WTC11 (cell line): ENCODE measurements at regions not wholly inside any gene's neighbourhood (a gene's known extent, or its start where the extent isn't known, plus 50 kb on each side); places are given as distances from the start of the nearest gene placed in this dataset.

Experiments
- AFF4 ChIP-seq: sonication (generic); formaldehyde crosslinking; IDR thresholded peaks from 2 replicates; pipeline ENCODE4 v1.8.1; 2023; ENCODE audit warnings: mild to moderate bottlenecking, missing genetic modification reagents, borderline replicate concordance
- CBFB ChIP-seq: sonication (generic); formaldehyde crosslinking; IDR thresholded peaks from 2 replicates; pipeline ENCODE4 v1.8.1; 2022; ENCODE audit warnings: mild to moderate bottlenecking, low read depth, missing genetic modification reagents
- CTCF ChIP-seq: fragments of 200-600 bp; IDR thresholded peaks from 2 replicates; pipeline ENCODE4 v1.8.0; 2022; ENCODE audit warnings: antibody characterized with exemption
- FOXK1 ChIP-seq: sonication (generic); formaldehyde crosslinking; IDR thresholded peaks from 2 replicates; pipeline ENCODE4 v1.8.0; 2022; ENCODE audit warnings: mild to moderate bottlenecking, moderate library complexity, missing genetic modification reagents
- KAT7 ChIP-seq: sonication (generic); formaldehyde crosslinking; IDR thresholded peaks from 2 replicates; pipeline ENCODE4 v1.8.1; 2023; ENCODE audit warnings: missing genetic modification reagents, mild to moderate bottlenecking, borderline replicate concordance
- NFATC4 ChIP-seq: fragments of 250-450 bp; sonication (Bioruptor Pico); IDR thresholded peaks from 2 replicates; pipeline ENCODE4 v1.9.0; 2021; ENCODE audit warnings: mild to moderate bottlenecking
- NR3C1 ChIP-seq: sonication (generic); formaldehyde crosslinking; conservative IDR thresholded peaks from 2 replicates; pipeline ENCODE4 v1.8.1; 2023; ENCODE audit warnings: low read depth, mild to moderate bottlenecking, missing genetic modification reagents
- PRDM15 ChIP-seq: sonication (generic); formaldehyde crosslinking; IDR thresholded peaks from 2 replicates; pipeline ENCODE4 v1.8.0; 2022; ENCODE audit warnings: missing genetic modification reagents
- RELA ChIP-seq: sonication (generic); formaldehyde crosslinking; IDR thresholded peaks from 2 replicates; pipeline ENCODE4 v1.8.1; 2022; ENCODE audit warnings: missing genetic modification reagents, mild to moderate bottlenecking, borderline replicate concordance
- STAT6 ChIP-seq: sonication (generic); formaldehyde crosslinking; conservative IDR thresholded peaks from 2 replicates; pipeline ENCODE4 v1.8.1; 2023; ENCODE audit warnings: mild to moderate bottlenecking, low read depth, missing genetic modification reagents, moderate library complexity
- ZBTB43 ChIP-seq: sonication (generic); formaldehyde crosslinking; IDR thresholded peaks from 2 replicates; pipeline ENCODE4 v1.8.1; 2023; ENCODE audit warnings: mild to moderate bottlenecking, missing genetic modification reagents
- ZNF232 ChIP-seq: sonication (generic); formaldehyde crosslinking; IDR thresholded peaks from 2 replicates; pipeline ENCODE4 v1.8.0; 2022; ENCODE audit warnings: mild to moderate bottlenecking, missing genetic modification reagents
- ZNF396 ChIP-seq: fragments of 250-450 bp; sonication (Bioruptor Pico); IDR thresholded peaks from 2 replicates; pipeline ENCODE4 v1.8.0; 2021; ENCODE audit warnings: mild to moderate bottlenecking, moderate library complexity, borderline replicate concordance
- ZSCAN18 ChIP-seq: fragments of 250-450 bp; sonication (Bioruptor Pico); IDR thresholded peaks from 2 replicates; pipeline ENCODE4 v2.1.2; 2022; ENCODE audit warnings: mild to moderate bottlenecking, moderate library complexity

- no peak for TF ChIP-seq CTCF
- TF ChIP-seq CBFB: no peak
- TF ChIP-seq ZBTB43 (CRISPR knock-in tag): no peak
- TF ChIP-seq KAT7 (CRISPR knock-in tag): no peak
- no peak for TF ChIP-seq STAT6
- TF ChIP-seq ZSCAN18 (CRISPR knock-in tag): no peak
- no peak for TF ChIP-seq NR3C1 (CRISPR knock-in tag)
- no peak for TF ChIP-seq RELA (CRISPR knock-in tag)
- TF ChIP-seq NFATC4 (CRISPR knock-in tag): no peak
- no peak for TF ChIP-seq FOXK1 (CRISPR knock-in tag)
- TF ChIP-seq ZNF396 (CRISPR knock-in tag): no peak
- TF ChIP-seq ZNF232 (CRISPR knock-in tag): no peak
- TF ChIP-seq PRDM15: no peak
- TF ChIP-seq AFF4 (CRISPR knock-in tag): no peak
Observed at GRCh38 chr21:16863908-16864307, 648.9 kb upstream of the CXADR start.
